ENCODE measurements at regions not wholly inside any gene's neighbourhood (a gene's known extent, or its start where the extent isn't known, plus 50 kb on each side); places are given as distances from the start of the nearest gene placed in this dataset.
A peak's percentile ranks its signal among the peaks of the same experiment; 100 is the strongest.

- no peaks in the 10 kb centered on the region for H3K36me3 ChIP-seq (ENCODE audit: low read depth)
- no peak for ATAC-seq
- intact Hi-C loops (cut with DNase I, micrococcal nuclease), result no loop called here
- no peaks in the 10 kb centered on the region for H3K4me1 ChIP-seq (ENCODE audit: low read depth)
- TF ChIP-seq CTCF (IDR thresholded peaks at IDR 0.05), result no peak
- H3K4me3 ChIP-seq, result no peak overlapping the region
- no peak for DNase-seq
- no peaks in the 10 kb centered on the region for H3K9me3 ChIP-seq
These were observed 400.4 kb upstream of the FAM241A start for GRCh38 chr4:111744847-111745246.

GRCh38 chr4:111748157-111748556, 397.1 kb upstream of the FAM241A start:
- DNase-seq (no peak), ATAC-seq (no peak)
- no peak for TF ChIP-seq CTCF (IDR thresholded peaks at IDR 0.05)
- no peak overlapping the region for H3K4me3 ChIP-seq
- intact Hi-C loops (cut with DNase I, micrococcal nuclease), result no loop called here
- H3K9me3 ChIP-seq, result no peaks in the 10 kb centered on the region
- H3K36me3 ChIP-seq (ENCODE audit: low read depth), result no peaks in the 10 kb centered on the region
- H3K4me1 ChIP-seq (ENCODE audit: low read depth), result no peaks in the 10 kb centered on the region

- Histone ChIP-seq H3K9me3 (no peaks in the 10 kb centered on the region), H3K4me3 (no peak overlapping the region), H3K36me3 (ENCODE audit: low read depth) (no peaks in the 10 kb centered on the region), H3K4me1 (ENCODE audit: low read depth) (no peaks in the 10 kb centered on the region)
- intact Hi-C loops (cut with DNase I, micrococcal nuclease), result no loop called here
- DNase-seq (no peak), ATAC-seq (no peak)
- no peak for TF ChIP-seq CTCF (IDR thresholded peaks at IDR 0.05)
These were observed 391.3 kb upstream of the FAM241A start for GRCh38 chr4:111754003-111754402.

- no peak for DNase-seq
- Histone ChIP-seq H3K36me3 (ENCODE audit: low read depth) (no peaks in the 10 kb centered on the region), H3K4me3 (no peak overlapping the region), H3K4me1 (ENCODE audit: low read depth) (no peaks in the 10 kb centered on the region), H3K9me3 (no peaks in the 10 kb centered on the region)
- intact Hi-C loops (cut with DNase I, micrococcal nuclease), result no loop called here
- ATAC-seq, result no peak
- no peak for TF ChIP-seq CTCF (IDR thresholded peaks at IDR 0.05)
These were observed 389.7 kb upstream of the FAM241A start for GRCh38 chr4:111755571-111755970.

GRCh38 chr4:111761531-111761930, 383.7 kb upstream of the FAM241A start:
- H3K4me3 ChIP-seq, result no peak overlapping the region
- H3K4me1 ChIP-seq (ENCODE audit: low read depth), result no peaks in the 10 kb centered on the region
- no peak for TF ChIP-seq CTCF (IDR thresholded peaks at IDR 0.05)
- no peak for ATAC-seq
- no peaks in the 10 kb centered on the region for H3K9me3 ChIP-seq
- intact Hi-C loops (cut with DNase I, micrococcal nuclease), result no loop called here
- no peaks in the 10 kb centered on the region for H3K36me3 ChIP-seq (ENCODE audit: low read depth)
- DNase-seq, result no peak

- no peak for TF ChIP-seq CTCF (IDR thresholded peaks at IDR 0.05)
- ATAC-seq, result no peak
- intact Hi-C loops (cut with DNase I, micrococcal nuclease), result no loop called here
These were observed 374.7 kb upstream of the FAM241A start for GRCh38 chr4:111770514-111770913.

More at GRCh38 chr4:111770514-111770913, 374.7 kb upstream of the FAM241A start:
- H3K9me3 ChIP-seq, result no peaks in the 10 kb centered on the region
- no peak overlapping the region for H3K4me3 ChIP-seq
- H3K36me3 ChIP-seq (ENCODE audit: low read depth), result no peaks in the 10 kb centered on the region
- H3K4me1 ChIP-seq (ENCODE audit: low read depth), result no peaks in the 10 kb centered on the region
- peak in 2 of 3 donors; percentile 7 to 38 for DNase-seq

All from mucosa of descending colon (tissue), 3 donors.